ENCODE measurements at regions not wholly inside any gene's neighbourhood (a gene's known extent, or its start where the extent isn't known, plus 50 kb on each side); places are given as distances from the start of the nearest gene placed in this dataset.

DNA sequence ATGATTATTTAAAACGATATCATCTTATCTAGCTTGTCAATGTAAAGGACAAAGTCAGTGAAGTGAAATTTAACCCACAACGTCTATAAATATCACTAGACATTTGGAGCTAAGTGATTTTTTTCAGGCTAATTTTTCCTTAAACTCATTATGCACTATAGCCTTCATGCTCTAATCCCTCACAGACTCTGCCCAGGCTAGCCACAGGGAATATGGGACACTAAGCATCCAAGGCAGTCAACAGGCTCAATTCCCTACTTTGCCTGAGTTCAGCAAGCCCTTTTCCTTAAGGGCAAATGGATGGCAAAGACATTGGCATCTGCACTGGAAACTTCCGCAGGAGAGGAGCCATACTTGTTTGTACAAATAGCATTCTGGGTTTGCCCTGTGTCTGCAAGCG, 577.0 kb downstream of the LMO4 start:
- DNase-seq (ENCODE audit: low read depth in 2 of 3, low spot score in 2 of 3), result no peak

GRCh38 chr1:87906078-87906477, 577.4 kb downstream of the LMO4 start:
- no peak for DNase-seq (ENCODE audit: low read depth in 2 of 3, low spot score in 2 of 3)

- DNase-seq (ENCODE audit: low read depth in 2 of 3, low spot score in 2 of 3), result no peak
Measured at GRCh38 chr1:87913361-87913760, 584.7 kb downstream of the LMO4 start.

GRCh38 chr1:87914396-87914795, 585.7 kb downstream of the LMO4 start:
- DNase-seq (ENCODE audit: low read depth in 2 of 3, low spot score in 2 of 3), result no peak

DNA sequence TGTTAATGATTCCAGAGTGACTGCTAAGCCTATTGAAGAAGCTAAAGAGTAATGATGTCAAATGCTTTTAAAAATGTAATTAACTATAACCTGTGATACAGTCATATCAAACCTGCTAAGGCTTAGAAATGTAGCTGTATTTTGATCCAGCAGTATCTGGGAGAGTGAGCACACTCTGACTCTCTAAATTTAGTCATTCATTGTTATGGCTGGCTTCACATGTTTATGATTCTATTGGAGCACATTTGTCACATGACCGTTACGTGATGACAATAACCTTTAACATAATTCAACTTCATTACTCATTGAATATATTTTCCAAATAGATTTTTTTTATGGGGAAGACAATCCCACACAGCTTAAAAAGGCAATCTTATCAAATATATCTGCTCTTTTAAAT, 587.1 kb downstream of the LMO4 start:
- DNase-seq (ENCODE audit: low read depth in 2 of 3, low spot score in 2 of 3), result no peak

- no peak for DNase-seq (ENCODE audit: low read depth in 2 of 3, low spot score in 2 of 3)
Measured at GRCh38 chr1:87916965-87917364, 588.3 kb downstream of the LMO4 start.

- DNase-seq (ENCODE audit: low read depth in 2 of 3, low spot score in 2 of 3), result no peak
Measured at GRCh38 chr1:87918398-87918797, 589.7 kb downstream of the LMO4 start.

DNA sequence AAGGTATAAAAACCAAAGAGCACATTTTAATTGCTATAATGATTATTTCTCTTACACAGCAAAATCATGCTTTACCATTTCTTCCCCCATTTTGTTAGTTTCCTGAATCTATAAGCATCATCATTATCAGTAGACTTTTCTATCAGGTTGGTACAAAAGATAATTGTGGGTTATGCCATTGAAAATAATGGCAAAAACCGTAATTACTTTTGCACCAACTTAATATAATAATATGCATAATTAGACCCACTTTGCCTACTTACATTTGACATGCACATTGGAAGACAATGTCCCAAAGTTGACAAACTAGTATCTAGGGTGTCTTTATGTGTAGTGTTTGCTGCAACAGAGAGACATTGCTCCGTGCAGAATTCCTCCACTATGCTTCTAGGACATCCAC, 594.2 kb downstream of the LMO4 start:
- DNase-seq (ENCODE audit: low read depth in 2 of 3, low spot score in 2 of 3), result no peak

DNA sequence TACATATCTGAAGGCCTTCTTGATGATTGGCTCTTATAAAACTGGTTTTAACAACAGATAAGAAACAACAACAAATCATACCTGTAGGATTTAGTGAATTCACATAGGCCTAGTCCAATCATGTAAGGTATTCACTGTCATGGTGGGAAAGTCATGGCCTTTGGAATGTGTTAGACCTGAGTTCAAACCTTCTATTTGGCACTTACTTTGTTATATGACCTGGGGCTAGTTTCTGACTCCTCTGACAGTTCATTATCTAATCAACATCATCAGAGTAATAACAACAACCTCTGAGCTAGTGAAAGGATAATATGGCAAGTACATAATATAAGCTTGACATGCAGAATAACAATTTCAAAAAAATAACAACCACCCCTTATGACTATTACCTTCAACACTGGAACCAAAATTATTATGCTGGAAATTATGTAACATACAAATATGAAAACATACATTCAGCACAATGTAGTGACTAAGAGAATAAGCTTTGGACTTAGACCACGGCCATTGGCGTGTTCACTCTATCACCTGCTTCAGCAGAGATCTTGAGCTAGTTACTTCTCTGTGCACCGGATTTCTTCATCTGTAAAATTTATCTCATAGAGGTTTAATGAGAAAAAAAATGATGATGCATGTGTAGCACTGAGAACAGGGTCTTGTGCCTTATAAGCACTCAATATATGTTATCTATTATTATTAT, 597.6 kb downstream of the LMO4 start:
- no peak for DNase-seq (ENCODE audit: low read depth in 2 of 3, low spot score in 2 of 3)

DNA sequence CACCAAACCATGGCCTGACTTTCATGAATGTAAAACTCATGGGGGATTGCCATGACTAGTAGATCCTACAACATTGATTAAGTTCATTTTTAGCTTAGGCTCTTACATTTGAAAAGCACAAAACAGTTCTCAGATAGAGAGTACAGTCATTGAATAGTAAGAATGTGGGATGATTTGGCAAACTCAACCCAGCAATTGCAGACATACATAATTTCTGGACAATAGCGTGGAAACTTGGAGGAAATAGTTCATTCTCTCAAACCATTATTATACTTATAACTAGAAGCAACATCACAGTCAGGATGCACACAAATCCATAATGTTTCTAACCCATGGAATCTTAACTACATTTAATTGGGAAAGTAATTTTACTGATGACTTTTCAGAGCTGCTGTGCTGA, 598.2 kb downstream of the LMO4 start:
- DNase-seq (ENCODE audit: low read depth in 2 of 3, low spot score in 2 of 3), result no peak

DNA sequence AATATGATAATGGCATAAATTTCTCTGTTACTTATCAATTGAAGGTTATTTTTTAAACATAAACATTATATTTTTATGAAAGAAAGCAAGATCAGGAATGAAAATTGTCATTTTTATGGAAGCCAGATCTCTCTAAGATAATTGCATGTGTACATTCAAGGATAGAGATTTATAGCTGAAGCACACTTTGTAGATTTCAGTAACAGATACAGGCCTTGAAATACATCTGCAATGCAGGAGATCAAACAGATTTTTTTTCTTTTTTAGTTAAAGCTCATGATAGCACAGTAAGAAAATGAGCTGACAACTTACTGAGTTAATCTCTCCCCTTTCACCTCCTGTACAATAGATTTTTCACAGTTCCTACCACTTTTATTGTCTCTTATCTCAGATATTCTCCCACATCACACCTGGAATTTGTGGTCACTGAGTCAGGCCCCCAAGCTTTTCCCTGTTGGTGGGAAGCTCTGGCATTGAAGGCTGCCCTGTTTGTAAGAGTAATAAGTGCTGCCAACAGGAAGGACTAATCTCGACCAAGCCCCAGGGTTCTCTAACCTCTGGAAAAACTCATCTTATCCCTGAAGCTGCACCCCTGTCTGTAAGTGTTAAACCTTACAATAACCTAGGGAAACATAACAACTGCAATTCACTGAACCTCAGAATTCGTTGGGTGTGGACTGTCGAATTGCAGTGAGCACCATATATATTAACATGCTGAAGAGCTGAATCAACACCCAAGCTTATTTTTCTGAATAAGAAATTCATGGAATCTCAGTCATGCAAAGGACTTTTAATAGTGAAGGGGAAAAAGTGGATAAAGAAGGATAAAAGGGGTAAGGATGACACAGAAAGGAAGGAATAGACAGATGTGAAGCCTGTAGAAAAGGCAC, 599.0 kb downstream of the LMO4 start:
- no peak for DNase-seq (ENCODE audit: low read depth in 2 of 3, low spot score in 2 of 3)

DNA sequence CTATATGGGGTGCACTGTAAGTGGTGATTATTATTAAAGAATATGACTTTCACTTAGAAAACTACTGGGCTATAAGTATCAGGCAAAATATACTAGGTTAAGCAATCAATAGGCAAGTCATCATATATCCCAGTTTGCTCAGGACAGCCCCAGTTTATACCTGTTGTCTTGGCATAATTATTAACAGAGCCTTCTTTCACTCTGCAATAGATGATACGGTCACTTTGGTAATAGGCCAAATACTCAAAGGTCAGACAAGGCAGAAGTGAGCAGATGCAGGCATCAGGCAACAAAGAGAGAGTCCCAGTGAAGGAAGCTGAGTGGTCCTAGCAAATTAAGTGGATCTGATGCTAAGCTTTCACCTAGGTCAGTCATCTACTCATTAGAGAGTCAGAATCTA, 599.9 kb downstream of the LMO4 start:
- DNase-seq (ENCODE audit: low read depth in 2 of 3, low spot score in 2 of 3), result no peak

DNA sequence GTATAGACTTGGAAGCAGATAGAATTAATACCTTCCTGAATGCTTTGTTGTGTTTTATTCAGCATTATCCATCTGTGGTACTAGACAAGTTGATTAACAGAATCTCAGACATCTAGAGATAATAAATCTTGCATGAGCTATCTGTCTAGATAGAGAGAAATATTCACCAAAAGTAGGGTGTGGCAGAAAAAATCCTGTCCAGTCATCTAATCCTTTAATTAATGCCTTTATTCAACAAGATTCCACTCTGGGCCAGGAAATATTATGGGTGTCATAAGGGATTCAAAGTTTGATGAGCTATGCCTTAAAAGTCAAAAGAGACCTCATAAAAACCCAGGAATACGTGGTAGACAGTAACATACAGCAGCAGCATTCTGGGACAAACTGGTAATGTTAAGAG, 601.2 kb downstream of the LMO4 start:
- no peak for DNase-seq (ENCODE audit: low read depth in 2 of 3, low spot score in 2 of 3)

DNA sequence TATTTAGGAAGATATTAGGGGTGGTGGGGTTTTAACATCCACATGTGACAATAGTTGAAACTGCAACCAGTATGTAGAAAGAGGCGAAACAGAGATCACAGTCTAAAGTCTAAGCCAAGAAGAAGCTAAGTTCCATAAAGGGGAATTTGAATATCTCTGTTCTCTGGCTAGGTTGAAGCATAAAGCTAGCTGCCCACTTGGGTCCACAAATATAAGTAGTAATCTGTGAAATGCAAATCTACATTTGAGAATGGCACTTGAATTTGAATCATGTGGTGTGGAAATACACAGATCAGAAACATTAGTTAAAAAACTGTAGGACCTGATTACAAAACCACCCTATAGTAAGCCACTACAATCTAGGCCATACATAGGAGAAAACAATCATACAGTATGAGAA, 602.1 kb downstream of the LMO4 start:
- no peak for DNase-seq (ENCODE audit: low read depth in 2 of 3, low spot score in 2 of 3)

DNA sequence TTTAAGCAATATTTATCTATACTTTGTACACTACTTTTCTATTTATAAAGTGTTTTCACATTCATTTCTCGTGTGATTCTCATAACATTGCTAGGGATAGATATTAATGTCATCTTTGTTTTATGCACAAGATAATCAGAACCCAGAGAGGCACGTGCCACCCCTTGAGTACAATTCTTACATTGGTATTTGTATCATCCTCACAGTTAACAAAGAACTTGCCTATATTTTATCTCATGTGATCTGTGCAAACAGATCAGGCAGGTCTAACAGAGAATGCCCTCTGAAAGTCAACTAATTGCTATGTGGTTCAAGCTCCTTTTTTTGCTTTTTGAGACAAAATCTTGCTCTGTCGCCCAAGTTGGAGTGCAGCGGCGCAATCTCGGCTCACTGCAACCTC, 604.5 kb downstream of the LMO4 start:
- no peak for DNase-seq (ENCODE audit: low read depth in 2 of 3, low spot score in 2 of 3)

DNA sequence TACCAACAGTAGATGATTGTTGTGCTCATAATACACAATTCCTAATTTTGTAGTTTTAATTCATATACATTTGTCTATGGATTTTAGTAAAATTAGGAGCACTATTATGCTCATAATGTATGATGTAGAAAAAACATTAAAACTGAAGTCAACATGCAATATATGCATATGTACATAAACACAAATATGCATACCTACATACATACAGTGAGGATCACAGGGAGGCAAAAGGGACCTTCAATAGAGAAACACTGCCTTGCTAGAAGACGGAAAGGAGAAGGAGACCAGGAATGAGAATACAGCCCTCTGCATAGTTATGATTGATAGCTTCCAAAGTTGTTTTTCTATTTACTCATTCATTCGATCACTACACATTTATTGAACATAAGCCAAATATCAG, 606.5 kb downstream of the LMO4 start:
- DNase-seq (ENCODE audit: low read depth in 2 of 3, low spot score in 2 of 3), result no peak

- DNase-seq (ENCODE audit: low read depth in 2 of 3, low spot score in 2 of 3), result no peak
Measured at GRCh38 chr1:87937831-87938395, 609.2 kb downstream of the LMO4 start.

DNA sequence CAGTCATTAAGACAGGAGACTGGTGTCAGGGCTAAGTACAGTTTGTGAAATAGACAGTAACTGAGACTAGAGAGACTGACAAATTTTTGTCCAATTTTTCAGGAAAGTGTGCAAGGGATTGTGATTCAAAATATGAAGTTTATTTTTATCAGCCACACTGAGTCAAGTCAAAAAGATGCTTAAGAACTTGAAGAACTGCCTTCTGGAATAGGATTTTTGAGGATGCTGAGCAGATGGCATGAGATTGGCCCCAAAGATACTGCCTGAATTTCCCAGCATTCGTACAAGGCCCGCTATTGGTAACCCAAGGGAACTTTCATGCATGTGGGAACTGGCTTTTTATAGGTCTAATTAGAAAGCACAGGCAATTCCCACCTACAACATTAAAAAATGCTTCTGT, 610.0 kb downstream of the LMO4 start:
- DNase-seq (ENCODE audit: low read depth in 2 of 3, low spot score in 2 of 3), result no peak

DNA sequence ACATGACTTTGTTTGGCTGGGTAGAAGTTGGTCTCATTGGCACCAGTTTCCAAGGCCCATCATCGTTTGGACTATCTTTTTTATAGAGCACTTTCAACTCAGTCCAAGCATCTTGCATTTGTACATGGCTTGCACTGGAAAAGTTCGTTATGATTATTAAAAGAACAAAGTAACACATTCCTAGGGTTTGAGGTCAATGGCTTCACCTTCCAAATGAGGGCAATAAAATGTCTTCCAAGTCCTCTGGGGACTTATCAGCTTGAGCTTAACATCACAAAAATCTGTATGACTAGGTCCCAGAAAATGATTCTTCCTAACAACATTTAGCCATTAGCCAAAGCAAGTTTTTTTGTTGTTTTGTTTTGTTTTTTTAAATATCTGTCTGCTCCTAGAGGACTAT, 610.8 kb downstream of the LMO4 start:
- DNase-seq (ENCODE audit: low read depth in 2 of 3, low spot score in 2 of 3), result no peak

DNA sequence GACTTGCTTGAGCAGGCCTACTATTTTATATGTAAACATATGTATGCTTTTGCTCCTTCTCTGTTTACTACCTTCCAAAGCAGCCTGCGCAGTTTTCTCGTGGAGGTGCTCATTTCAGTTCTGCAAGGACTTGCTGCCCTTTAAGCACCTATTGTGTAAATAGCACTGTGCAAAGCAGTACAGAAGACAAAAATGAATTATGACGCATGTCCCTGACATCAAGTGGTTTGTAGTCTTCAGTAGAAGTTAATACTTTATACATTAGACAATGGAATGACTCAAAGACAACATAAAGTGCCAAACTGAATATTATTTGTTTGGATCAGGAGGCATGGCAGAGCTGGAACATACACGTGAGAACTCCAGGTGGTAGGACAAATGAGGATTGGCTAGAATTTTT, 611.7 kb downstream of the LMO4 start:
- no peak for DNase-seq (ENCODE audit: low read depth in 2 of 3, low spot score in 2 of 3)

DNA sequence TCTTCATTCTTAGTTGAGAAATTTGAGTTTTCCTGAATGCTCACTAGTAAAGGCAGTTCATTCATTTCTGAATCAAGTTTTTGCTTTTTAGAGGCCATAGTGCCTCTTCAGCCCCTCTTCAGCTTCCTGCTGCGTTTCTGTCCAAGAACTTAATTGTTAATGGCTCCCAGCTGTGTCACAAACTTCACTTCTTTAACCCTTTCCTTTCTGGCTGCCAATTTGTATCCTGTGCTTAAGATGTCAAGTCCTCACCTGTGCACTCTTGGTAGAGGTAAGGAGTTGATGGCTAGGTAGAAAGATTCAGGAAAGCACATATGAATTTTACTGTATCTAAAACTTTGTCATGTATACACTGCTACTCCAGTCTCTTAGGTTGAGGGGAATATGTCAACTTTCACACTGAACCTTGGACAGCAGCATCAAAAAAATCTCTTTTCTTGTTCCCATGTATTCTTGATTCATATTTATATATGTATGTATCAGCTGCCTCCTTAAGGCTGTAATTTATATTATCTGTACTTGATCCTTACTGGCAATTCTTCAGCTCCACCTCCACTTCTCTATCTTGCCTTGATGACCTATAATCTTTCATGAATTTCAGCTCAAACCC, 612.8 kb downstream of the LMO4 start:
- no peak for DNase-seq (ENCODE audit: low read depth in 2 of 3, low spot score in 2 of 3)

- DNase-seq (ENCODE audit: low read depth in 2 of 3, low spot score in 2 of 3), result no peak
Measured at GRCh38 chr1:87942165-87942564, 613.5 kb downstream of the LMO4 start.
